ENCODE measurements at regions not wholly inside any gene's neighbourhood (a gene's known extent, or its start where the extent isn't known, plus 50 kb on each side); places are given as distances from the start of the nearest gene placed in this dataset.

DNA sequence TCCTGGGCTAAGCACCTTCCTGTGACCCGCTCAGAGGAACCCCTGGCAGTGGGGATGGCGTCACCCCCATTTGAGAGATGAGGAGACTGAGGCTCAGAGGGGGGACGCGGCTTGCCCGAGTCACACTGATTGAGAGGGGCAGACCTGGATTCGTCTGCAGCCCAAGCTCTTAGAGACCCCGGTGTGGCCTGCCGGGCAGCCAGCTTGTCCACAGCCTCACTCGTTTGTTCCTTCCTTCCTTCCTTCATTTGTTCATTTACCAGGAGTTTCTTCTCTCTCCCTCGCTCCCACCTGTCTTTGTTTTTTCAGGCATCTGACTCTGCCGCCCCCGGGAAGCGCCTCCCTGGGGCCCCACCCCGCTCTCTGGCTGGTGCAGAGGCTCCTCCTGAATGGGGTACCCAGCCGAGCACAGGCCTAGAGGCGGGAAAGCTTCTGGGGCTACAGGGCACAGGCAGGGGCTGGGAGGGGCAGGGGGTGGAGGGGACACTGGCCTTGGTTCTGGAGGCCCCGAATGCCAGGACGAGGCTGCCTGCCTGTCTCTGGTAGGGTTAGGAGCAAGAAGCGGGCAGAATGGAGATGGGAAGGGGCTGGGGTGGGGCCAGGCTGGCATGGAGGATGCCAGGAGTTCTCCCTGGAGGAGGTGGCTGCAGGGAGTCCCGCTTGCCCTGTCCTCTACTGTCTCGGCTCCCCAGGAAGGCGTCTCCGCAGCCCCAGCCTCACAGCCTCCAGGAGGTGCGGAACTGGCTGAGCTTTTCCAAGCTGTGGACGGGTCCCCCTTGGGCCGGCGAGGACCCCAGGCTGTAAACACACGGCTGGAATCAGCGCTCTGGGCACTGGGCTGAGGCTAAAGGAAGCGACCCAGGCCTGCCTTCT is 91.6 kb downstream of the UNCX start:
- no peak for ATAC-seq

DNA sequence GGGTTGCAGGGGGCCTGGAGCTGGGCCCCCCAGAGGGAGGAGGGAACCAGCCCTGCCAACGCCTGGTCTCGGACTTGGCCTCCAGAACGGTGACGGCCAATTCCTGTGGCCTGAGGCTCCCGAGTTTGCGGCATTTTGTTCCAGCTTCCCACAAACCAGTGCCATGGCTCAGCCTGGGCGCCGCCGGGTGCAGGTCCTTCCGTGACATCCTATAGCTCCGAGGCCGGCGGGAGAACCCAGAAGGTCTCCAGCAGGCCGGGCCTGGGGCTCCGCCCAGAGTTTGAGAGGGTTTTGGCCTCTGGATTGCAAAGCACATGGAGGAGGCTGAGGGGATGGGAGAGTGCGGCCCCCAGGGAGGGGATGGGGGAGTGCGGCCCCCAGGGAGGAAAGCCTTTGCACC is 92.6 kb downstream of the UNCX start:
- Histone ChIP-seq H3K36me3 (no peaks in the 10 kb centered on the region), H3K9me3 (no peaks in the 10 kb centered on the region), H3K27me3 (ENCODE audit: low read depth) (peaks cover 57% of the 10 kb centered on the region), H3K27ac (no peak overlapping the region), H3K4me3 (no peak overlapping the region), H3K4me1 (no peaks in the 10 kb centered on the region)
- TF ChIP-seq, protein P1, sequence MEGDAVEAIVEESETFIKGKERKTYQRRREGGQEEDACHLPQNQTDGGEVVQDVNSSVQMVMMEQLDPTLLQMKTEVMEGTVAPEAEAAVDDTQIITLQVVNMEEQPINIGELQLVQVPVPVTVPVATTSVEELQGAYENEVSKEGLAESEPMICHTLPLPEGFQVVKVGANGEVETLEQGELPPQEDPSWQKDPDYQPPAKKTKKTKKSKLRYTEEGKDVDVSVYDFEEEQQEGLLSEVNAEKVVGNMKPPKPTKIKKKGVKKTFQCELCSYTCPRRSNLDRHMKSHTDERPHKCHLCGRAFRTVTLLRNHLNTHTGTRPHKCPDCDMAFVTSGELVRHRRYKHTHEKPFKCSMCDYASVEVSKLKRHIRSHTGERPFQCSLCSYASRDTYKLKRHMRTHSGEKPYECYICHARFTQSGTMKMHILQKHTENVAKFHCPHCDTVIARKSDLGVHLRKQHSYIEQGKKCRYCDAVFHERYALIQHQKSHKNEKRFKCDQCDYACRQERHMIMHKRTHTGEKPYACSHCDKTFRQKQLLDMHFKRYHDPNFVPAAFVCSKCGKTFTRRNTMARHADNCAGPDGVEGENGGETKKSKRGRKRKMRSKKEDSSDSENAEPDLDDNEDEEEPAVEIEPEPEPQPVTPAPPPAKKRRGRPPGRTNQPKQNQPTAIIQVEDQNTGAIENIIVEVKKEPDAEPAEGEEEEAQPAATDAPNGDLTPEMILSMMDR (IDR thresholded peaks at IDR 0.05), result no peak
- intact Hi-C loops (cut with DNase I), result no loop called here
- ATAC-seq (no peak), DNase-seq (peak; percentile 38)

More for the DNA sequence above, 91.6 kb downstream of the UNCX start:
- Histone ChIP-seq H3K4me3 (no peak overlapping the region), H3K27me3 (ENCODE audit: low read depth) (peaks cover 57% of the 10 kb centered on the region), H3K9me3 (no peaks in the 10 kb centered on the region), H3K4me1 (no peaks in the 10 kb centered on the region), H3K27ac (no peak overlapping the region), H3K36me3 (no peaks in the 10 kb centered on the region)
- DNase-seq, result peak; percentile 30
- TF ChIP-seq, protein P1 (IDR thresholded peaks at IDR 0.05), result no peak
- intact Hi-C loops (cut with DNase I), result no loop called here

GRCh38 chr7:1325646-1326510 is 93.2 kb downstream of the UNCX start:
- TF ChIP-seq, protein P1 (IDR thresholded peaks at IDR 0.05), result no peak
- intact Hi-C loops (cut with DNase I), result no loop called here
- DNase-seq, result peak; percentile 34
- H3K36me3 ChIP-seq, result no peaks in the 10 kb centered on the region
- no peak for ATAC-seq
- H3K27me3 ChIP-seq (ENCODE audit: low read depth), result peaks cover 56% of the 10 kb centered on the region
- H3K4me3 ChIP-seq, result no peak overlapping the region
- no peak overlapping the region for H3K27ac ChIP-seq
- no peaks in the 10 kb centered on the region for H3K9me3 ChIP-seq
- H3K4me1 ChIP-seq, result no peaks in the 10 kb centered on the region

DNA sequence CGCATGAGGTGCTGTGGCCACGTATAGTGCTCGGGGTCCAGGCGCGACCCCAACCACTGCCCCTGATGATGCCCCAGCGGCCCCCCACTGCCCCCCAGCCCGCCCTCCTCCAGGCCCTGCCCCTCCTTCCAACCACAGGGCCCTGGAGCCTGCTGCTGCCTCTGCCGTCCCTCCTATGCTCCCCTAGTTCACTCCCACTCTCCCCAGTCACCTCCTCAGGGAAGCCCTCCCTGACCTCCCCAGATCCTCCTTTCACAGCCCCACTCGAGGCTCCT is 93.8 kb downstream of the UNCX start:
- peaks cover 56% of the 10 kb centered on the region for H3K27me3 ChIP-seq (ENCODE audit: low read depth)
- DNase-seq, result peak; percentile 23
- intact Hi-C loops (cut with DNase I), result no loop called here

DNA sequence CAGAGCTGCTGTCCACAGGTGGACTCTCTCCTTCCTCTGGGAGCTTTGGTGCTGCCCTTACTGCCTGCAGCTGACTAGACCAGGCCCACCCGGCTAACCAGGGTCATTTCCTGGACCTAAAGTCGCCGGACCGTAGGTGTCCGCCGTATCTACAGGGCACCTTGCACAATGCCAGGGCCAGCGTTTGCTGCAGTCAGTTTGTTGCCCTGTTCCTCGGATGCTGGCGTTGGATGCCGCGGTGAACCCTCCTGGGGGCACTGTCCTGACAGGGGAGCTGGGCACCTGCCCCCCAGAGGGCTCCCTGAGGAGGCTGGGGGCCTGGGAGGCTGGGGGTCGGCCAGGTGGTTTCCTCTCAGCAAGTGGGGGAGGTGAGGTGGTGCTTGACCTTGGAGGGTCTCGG is 96.6 kb downstream of the UNCX start:
- ATAC-seq (no peak), DNase-seq (peak; percentile 32)
- no peaks in the 10 kb centered on the region for H3K9me3 ChIP-seq
- TF ChIP-seq, protein P1 (IDR thresholded peaks at IDR 0.05), result no peak
- H3K27me3 ChIP-seq (ENCODE audit: low read depth), result peaks cover 42% of the 10 kb centered on the region
- H3K4me1 ChIP-seq, result no peaks in the 10 kb centered on the region
- no peak overlapping the region for H3K27ac ChIP-seq
- no peaks in the 10 kb centered on the region for H3K36me3 ChIP-seq
- H3K4me3 ChIP-seq, result no peak overlapping the region
- intact Hi-C loops (cut with DNase I), result no loop called here

More for the DNA sequence above, 93.8 kb downstream of the UNCX start:
- H3K4me1 ChIP-seq, result no peaks in the 10 kb centered on the region
- ATAC-seq, result no peak
- H3K36me3 ChIP-seq, result no peaks in the 10 kb centered on the region
- H3K27ac ChIP-seq, result no peak overlapping the region
- TF ChIP-seq, protein P1 (IDR thresholded peaks at IDR 0.05), result no peak
- no peak overlapping the region for H3K4me3 ChIP-seq
- H3K9me3 ChIP-seq, result no peaks in the 10 kb centered on the region

Measured in lower lobe of right lung (tissue), 2 donors.